HG02678 (cell line): ENCODE measurements at regions not wholly inside any gene's neighbourhood (a gene's known extent, or its start where the extent isn't known, plus 50 kb on each side); places are given as distances from the start of the nearest gene placed in this dataset.

Experiments
- ATAC-seq: cut with Tn5 transposase; IDR thresholded peaks from one replicate; pipeline ENCODE4 v1.9.1; 2021; ENCODE audit warnings: mild to moderate bottlenecking, moderate library complexity; ENCODE audit not compliant: unreplicated experiment

GRCh38 chr18:39555496-39555895, 1989.9 kb upstream of the CELF4 start:
- no peak for ATAC-seq

GRCh38 chr18:39550701-39551100, 1985.1 kb upstream of the CELF4 start:
- ATAC-seq = no peak

- no peak for ATAC-seq
Observed at GRCh38 chr18:39549144-39549543, 1983.5 kb upstream of the CELF4 start.

GRCh38 chr18:39531659-39532058, 1966.1 kb upstream of the CELF4 start:
- ATAC-seq = no peak

- ATAC-seq = no peak
Observed at GRCh38 chr18:39529358-39529757, 1963.8 kb upstream of the CELF4 start.

DNA sequence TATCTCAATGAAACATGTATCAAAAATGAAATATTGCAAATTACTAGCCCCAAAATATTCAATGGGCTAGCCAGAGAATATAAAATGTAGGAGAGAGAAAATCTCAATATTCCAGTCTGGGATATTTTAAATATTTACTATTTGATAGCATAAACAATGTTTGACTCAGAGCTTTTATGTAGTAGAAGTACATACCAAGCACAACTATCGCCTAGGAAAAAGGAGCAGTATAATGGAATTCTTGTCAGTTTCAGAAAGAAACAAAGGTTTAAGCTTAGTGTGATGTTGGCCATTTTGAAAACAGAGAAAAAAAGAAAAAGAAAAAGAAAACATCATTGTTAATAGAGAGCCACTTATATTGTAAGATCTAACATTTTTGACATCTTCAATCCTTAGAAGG, 1961.9 kb upstream of the CELF4 start:
- ATAC-seq = no peak

GRCh38 chr18:39524370-39524769, 1958.8 kb upstream of the CELF4 start:
- no peak for ATAC-seq

- no peak for ATAC-seq
Observed at GRCh38 chr18:39523281-39523680, 1957.7 kb upstream of the CELF4 start.

- ATAC-seq = no peak
Observed at GRCh38 chr18:39521164-39521563, 1955.6 kb upstream of the CELF4 start.

DNA sequence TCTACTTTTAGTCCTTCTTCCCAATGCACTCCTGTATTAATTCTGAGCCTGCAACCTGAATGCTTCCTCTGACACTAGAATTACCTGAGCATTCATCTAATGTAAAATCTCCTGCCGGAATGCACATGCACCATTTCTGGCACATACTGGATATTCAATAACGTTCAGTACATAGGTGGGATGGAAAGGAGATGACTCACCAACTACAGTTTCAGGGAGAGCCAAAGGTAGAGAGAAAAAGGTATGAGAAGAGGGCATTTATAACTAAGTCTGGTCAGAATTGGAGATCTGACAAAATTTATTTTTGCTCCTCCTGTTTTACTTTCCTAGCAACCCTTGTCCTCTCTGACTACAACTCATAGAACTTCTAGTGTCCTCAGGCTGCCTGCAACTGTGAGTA, 1954.1 kb upstream of the CELF4 start:
- ATAC-seq = no peak

DNA sequence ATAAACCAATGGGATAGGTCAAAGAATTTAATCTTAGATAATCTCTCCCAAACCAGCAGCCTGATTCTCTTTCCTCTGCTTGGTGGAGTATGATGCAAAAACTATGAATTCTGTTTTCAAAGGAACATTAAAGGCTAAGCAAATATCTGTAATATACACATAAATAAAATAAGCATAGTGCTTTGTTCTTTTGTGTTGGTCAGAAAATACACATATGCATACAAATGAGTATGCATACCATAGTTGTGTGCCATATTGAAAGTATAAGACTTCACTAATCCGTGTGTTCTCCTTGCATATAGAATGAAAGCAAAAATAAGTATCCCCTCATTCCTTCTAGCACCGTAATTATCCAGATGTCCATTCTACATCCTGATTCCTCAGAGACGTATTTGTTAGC, 1949.7 kb upstream of the CELF4 start:
- ATAC-seq = no peak

DNA sequence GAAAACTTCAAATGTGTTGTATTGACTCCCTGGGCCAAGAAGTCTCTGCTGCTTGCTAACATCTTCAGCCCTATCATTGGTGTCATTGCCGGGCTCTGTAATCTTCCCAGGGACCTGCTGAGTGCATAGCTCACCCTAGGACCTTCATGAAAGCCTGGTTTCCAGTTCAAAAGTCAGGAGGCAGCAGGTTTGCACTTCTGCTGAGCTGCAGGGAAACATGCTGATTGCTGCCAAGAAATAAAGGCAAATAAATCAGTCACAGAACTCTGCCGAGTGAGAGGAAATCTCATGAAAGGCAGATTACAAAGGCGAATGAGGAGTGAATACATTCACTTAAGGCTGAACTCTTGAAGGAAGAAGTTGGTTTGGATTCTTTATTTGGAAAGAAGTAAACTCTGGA, 1947.6 kb upstream of the CELF4 start:
- ATAC-seq = no peak

DNA sequence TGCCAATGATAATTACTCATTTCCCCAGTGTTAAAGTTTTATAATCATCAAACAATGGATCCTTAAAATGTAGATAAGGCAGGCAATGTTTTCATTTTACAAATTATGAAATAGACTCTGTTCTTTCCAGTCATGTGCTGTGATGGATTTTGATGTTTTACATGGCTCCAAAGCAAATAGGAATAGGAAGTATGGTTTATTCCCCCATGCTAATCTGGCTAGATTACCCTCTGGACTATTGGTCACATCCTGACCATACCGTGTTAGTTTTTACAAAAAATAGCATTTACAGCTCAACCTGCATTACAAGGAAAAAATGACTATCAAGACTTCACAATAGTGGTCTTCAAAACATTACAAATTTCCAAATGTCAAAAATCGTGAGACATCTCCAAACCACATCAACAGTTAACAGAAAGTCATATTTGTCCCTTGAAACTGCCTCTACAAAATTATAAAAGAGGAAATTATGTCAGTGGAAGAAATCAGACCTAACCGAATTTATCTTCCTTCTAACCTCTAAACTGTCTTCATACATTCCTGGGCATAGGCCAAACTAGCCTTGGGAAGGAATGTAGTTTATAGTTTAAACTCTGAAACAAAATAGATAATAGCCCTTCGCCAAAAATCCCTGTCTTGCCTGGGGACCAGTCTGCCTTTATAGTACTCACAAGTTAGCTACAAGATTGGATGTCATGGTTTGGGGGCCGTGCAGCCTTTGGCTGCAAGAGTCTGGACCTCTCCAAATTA, 1941.2 kb upstream of the CELF4 start:
- no peak for ATAC-seq

GRCh38 chr18:39500306-39500705, 1934.7 kb upstream of the CELF4 start:
- no peak for ATAC-seq

DNA sequence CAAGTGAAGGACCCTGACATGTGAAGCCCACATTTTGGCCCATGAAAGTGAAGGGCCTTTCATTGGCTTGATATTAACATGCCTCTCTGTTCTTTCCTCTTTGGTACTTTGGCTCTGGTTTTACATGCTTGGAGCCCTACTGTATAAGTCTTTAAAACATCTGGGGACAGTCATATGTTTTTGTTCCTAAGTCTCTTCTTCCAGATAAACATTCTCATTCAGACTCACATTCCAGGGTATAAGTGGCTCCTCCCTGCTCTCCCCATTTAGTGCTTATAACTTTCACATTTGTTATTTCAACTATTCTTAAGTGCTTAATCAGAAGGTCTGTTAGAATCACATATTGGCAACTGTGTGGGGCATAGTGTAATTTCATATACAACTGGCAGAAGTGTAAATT, 1932.2 kb upstream of the CELF4 start:
- ATAC-seq = no peak

- ATAC-seq = no peak
Observed at GRCh38 chr18:39496986-39497385, 1931.4 kb upstream of the CELF4 start.

DNA sequence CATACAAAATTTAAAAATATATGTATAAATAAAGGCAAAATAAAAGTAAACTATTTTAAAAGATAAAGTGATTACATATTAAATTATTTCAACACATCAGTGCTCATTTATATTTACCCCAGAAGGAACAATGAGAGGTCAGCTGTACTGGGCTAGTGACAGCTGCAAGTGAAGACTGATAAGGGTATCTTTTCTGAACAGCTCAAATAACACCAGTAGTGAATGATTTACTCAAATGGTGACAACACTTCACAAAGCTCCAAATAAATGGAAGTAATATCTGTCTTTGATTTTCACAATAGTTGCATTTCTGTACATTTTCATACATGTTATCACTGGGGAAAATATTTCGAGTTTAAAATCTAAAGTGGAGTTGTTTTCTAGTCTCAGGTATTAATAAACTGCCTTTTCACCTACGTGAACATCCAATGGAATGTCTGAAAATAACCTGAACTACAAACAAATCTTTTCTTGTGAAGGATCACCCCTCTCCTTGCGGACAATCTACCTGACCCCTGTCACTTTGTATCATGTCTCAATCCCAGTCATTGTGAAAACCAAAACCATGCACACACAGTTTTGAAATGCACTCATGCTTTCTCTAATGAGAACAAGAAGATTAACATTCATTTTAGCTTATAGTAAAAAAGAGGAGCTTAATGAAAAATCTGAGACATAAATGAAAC, 1928.8 kb upstream of the CELF4 start:
- no peak for ATAC-seq

DNA sequence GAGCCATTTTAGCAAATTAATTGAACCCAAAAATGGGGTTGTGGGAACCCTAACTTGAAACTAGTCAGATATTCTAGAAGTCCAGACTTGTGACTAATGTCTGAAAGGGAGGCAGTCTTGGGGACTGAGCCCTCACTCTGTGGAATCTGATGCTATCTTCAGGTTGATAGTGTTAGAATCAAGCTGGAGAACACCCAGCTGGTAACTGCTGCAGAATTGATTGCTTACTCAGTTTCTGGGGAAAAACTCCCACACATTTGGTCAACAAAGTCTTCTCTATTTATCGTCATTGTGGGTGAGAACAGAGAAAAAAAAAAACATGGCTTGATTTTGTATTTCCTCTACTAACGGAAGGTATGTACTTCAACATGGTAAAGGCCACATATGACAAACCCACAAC, 1925.8 kb upstream of the CELF4 start:
- no peak for ATAC-seq

GRCh38 chr18:39489431-39489830, 1923.8 kb upstream of the CELF4 start:
- no peak for ATAC-seq

DNA sequence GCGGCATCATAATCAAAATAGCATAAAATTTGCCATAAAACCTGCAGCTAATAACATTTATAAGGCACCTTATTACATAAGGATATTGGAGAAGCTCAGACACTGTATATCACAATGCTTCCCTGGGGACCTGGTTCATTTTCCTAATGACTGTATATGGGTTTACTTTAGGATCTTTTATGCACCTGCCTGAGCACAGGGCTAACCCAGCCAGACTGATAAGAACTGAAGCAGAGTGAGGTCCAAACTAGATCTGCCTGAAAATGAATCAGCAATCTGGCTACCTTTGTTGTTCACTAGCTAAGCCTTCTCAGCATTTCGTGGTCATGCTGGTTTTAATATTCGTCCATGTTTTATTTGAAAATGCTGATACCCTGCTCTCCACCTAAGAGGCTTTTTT, 1922.3 kb upstream of the CELF4 start:
- ATAC-seq = no peak

DNA sequence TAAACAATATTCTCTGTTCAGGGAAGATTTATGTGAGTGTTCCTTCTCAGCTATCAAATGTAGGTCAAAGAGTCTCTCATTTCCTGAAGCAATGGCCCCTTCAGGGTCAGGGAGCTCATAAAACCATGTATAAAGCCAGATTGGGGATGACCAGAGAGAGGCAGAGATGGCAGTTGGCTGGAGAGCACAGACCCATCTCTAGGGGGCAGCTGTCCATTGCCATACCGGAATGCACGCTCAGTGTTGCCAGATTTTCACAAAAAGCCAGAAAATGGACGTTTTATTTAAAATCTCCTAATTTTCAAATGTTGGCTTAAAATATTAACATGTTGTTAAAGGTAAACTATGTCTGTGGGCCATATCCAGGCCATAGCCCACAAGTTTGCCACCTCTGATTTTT, 1920.7 kb upstream of the CELF4 start:
- ATAC-seq = no peak

- no peak for ATAC-seq
Observed at GRCh38 chr18:39485696-39486095, 1920.1 kb upstream of the CELF4 start.

- no peak for ATAC-seq
Observed at GRCh38 chr18:39481281-39481680, 1915.7 kb upstream of the CELF4 start.
